HG03432 (cell line): ENCODE measurements at regions not wholly inside any gene's neighbourhood (a gene's known extent, or its start where the extent isn't known, plus 50 kb on each side); places are given as distances from the start of the nearest gene placed in this dataset.
"Not testable (repeated sequence)": the region's sequence is repeated elsewhere in the genome, so short reads cannot be mapped to it uniquely, and the experiment has no call there.

Experiments used
- ATAC-seq: cut with Tn5 transposase; IDR thresholded peaks from one replicate; pipeline ENCODE4 v1.9.1; 2021; ENCODE audit warnings: mild to moderate bottlenecking, moderate library complexity; ENCODE audit not compliant: unreplicated experiment

GRCh38 chr20:41686961-41687360 is 68.8 kb upstream of the CHD6 start:
- ATAC-seq: no peak

- ATAC-seq: not testable (repeated sequence)
Observed at GRCh38 chr20:41685145-41685544, 67.0 kb upstream of the CHD6 start.

- no peak for ATAC-seq
Observed at GRCh38 chr20:41678799-41679198, 60.6 kb upstream of the CHD6 start.

GRCh38 chr20:41672282-41672681 is 54.1 kb upstream of the CHD6 start:
- ATAC-seq: no peak

- no peak for ATAC-seq
Observed at GRCh38 chr20:41671143-41671542, 53.0 kb upstream of the CHD6 start.

GRCh38 chr20:41670631-41671030 is 52.5 kb upstream of the CHD6 start:
- no peak for ATAC-seq

- ATAC-seq: no peak
Observed at GRCh38 chr20:41669708-41670263, 51.6 kb upstream of the CHD6 start.

GRCh38 chr20:41668057-41668749 is 50.0 kb upstream of the CHD6 start:
- ATAC-seq: no peak
